ENCODE measurements at regions not wholly inside any gene's neighbourhood (a gene's known extent, or its start where the extent isn't known, plus 50 kb on each side); places are given as distances from the start of the nearest gene placed in this dataset.

DNA sequence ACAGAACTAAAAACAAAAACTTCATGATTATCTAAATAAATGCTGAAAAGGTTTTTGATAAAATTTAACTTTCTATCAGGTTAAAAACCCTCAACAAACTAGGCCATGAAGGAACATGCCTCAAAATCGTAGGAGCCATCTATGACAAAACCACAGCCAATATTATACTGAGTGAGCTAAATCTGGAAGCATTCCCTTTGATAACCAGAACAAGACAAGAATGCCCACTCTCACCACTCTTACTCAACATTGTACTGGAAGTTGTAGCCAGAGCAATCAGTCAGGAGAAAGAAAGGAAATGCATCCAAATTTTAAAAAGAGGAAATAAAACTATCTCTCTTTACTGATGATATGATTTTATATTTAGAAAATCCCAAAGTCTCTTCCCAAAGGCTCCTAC lies 228.7 kb downstream of the CHRM2 start:
- no peak overlapping the region for H3K4me3 Mint-ChIP-seq (ENCODE audit: unreplicated experiment)
- no peaks in the 10 kb centered on the region for H3K27me3 Mint-ChIP-seq (ENCODE audit: unreplicated experiment)
- no peaks in the 10 kb centered on the region for H3K4me1 Mint-ChIP-seq (ENCODE audit: low read depth, unreplicated experiment)
- H3K36me3 Mint-ChIP-seq (ENCODE audit: unreplicated experiment): no peaks in the 10 kb centered on the region
- H3K27ac Mint-ChIP-seq (ENCODE audit: unreplicated experiment): no peak overlapping the region
- no peak for DNase-seq
- H3K9me3 Mint-ChIP-seq (ENCODE audit: unreplicated experiment): no peaks in the 10 kb centered on the region
- no peak for TF ChIP-seq CTCF (IDR thresholded peaks at IDR 0.05; ENCODE audit: partially characterized antibody, unreplicated experiment)

- no peaks in the 10 kb centered on the region for H3K4me1 Mint-ChIP-seq (ENCODE audit: low read depth, unreplicated experiment)
- DNase-seq: no peak
- no peaks in the 10 kb centered on the region for H3K9me3 Mint-ChIP-seq (ENCODE audit: unreplicated experiment)
- no peak overlapping the region for H3K27ac Mint-ChIP-seq (ENCODE audit: unreplicated experiment)
- no peaks in the 10 kb centered on the region for H3K27me3 Mint-ChIP-seq (ENCODE audit: unreplicated experiment)
- no peak for TF ChIP-seq CTCF (IDR thresholded peaks at IDR 0.05; ENCODE audit: partially characterized antibody, unreplicated experiment)
- H3K36me3 Mint-ChIP-seq (ENCODE audit: unreplicated experiment): no peaks in the 10 kb centered on the region
- H3K4me3 Mint-ChIP-seq (ENCODE audit: unreplicated experiment): no peak overlapping the region
Measured at GRCh38 chr7:137096607-137097006, 228.2 kb downstream of the CHRM2 start.

GRCh38 chr7:137093198-137093597 lies 224.7 kb downstream of the CHRM2 start:
- TF ChIP-seq CTCF (IDR thresholded peaks at IDR 0.05; ENCODE audit: partially characterized antibody, unreplicated experiment): no peak
- no peak for DNase-seq
- Mint-ChIP-seq H3K4me1 (ENCODE audit: low read depth, unreplicated experiment) (no peaks in the 10 kb centered on the region), H3K9me3 (ENCODE audit: unreplicated experiment) (no peaks in the 10 kb centered on the region), H3K27me3 (ENCODE audit: unreplicated experiment) (no peaks in the 10 kb centered on the region), H3K27ac (ENCODE audit: unreplicated experiment) (no peak overlapping the region), H3K4me3 (ENCODE audit: unreplicated experiment) (no peak overlapping the region), H3K36me3 (ENCODE audit: unreplicated experiment) (no peaks in the 10 kb centered on the region)

- Mint-ChIP-seq H3K9me3 (ENCODE audit: unreplicated experiment) (no peaks in the 10 kb centered on the region), H3K4me3 (ENCODE audit: unreplicated experiment) (no peak overlapping the region), H3K4me1 (ENCODE audit: low read depth, unreplicated experiment) (no peaks in the 10 kb centered on the region), H3K36me3 (ENCODE audit: unreplicated experiment) (no peaks in the 10 kb centered on the region), H3K27me3 (ENCODE audit: unreplicated experiment) (no peaks in the 10 kb centered on the region), H3K27ac (ENCODE audit: unreplicated experiment) (no peak overlapping the region)
- no peak for TF ChIP-seq CTCF (IDR thresholded peaks at IDR 0.05; ENCODE audit: partially characterized antibody, unreplicated experiment)
- no peak for DNase-seq
Measured at GRCh38 chr7:137091396-137091795, 222.9 kb downstream of the CHRM2 start.

DNA sequence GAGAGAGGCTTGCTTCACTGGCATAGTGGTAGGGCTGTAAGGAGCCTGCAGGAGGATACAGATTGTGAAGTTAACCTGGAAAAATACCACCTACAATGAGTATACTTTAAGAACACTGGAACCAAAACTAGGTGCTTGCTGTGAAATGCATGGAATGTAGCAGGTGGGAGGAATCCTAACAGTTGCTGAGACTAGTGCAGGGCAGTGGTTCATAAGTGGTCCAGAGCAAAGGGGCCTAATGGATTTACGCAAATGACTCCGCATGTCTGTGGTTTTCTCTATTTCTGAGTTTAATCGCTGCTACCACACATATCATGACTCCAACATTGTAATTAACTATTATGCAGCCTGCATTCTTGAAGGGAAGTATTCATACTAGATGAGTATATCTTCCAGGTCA lies 218.4 kb downstream of the CHRM2 start:
- TF ChIP-seq CTCF (IDR thresholded peaks at IDR 0.05; ENCODE audit: partially characterized antibody, unreplicated experiment): no peak
- no peak overlapping the region for H3K27ac Mint-ChIP-seq (ENCODE audit: unreplicated experiment)
- no peaks in the 10 kb centered on the region for H3K27me3 Mint-ChIP-seq (ENCODE audit: unreplicated experiment)
- no peaks in the 10 kb centered on the region for H3K9me3 Mint-ChIP-seq (ENCODE audit: unreplicated experiment)
- DNase-seq: no peak
- no peak overlapping the region for H3K4me3 Mint-ChIP-seq (ENCODE audit: unreplicated experiment)
- H3K4me1 Mint-ChIP-seq (ENCODE audit: low read depth, unreplicated experiment): no peaks in the 10 kb centered on the region
- no peaks in the 10 kb centered on the region for H3K36me3 Mint-ChIP-seq (ENCODE audit: unreplicated experiment)

Data from glutamatergic neuron (in vitro differentiated cells).